K562 (cell line): ENCODE measurements at regions not wholly inside any gene's neighbourhood (a gene's known extent, or its start where the extent isn't known, plus 50 kb on each side); places are given as distances from the start of the nearest gene placed in this dataset.

Experiments
- ATAC-seq: fragments of 200-7000 bp; cut with Tn5 transposase; 3 replicates; pipeline ENCODE4 v1.9.1; 2020; ENCODE audit warnings: moderate library complexity
- BruUV-seq: library from RNA; stranded (reverse); fragments of 400-500 nt; replicated peaks from 2 replicates; lab custom pipeline; 2021; lab: Mats Ljungman, UMichigan
- CTCF ChIA-PET: fragments of 300-600 bp; formaldehyde crosslinking; extraction: SDS; loops from one replicate; lab custom pipeline; 2021; ENCODE audit warnings: low intra/inter-chr PET ratio; lab: Yijun Ruan, JAX
- POLR2A ChIA-PET: fragments of 300-600, 350-650 bp; sonication (Branson Sonifier 250); formaldehyde crosslinking; extraction: SDS; loops from one replicate; lab custom pipeline; 2021; ENCODE audit warnings: antibody characterized with exemption, inconsistent platforms; lab: Yijun Ruan, JAX
- DNase-seq, 4 experiments: peaks; one replicate each; pipeline versions ENCODE4 v3.0.0 to v3.0.0-alpha.2; 2011 to 2018; ENCODE audit warnings: low spot score in 3 of 4, mixed read lengths in 3 of 4; ENCODE audit errors: extremely low read depth in 1 of 4
- FAIRE-seq: peaks from 2 replicates; lab custom pipeline; 2011; peaks lifted over from hg19 to GRCh38; lab: Jason Lieb, UNC
- H2AFZ ChIP-seq: 2 replicates; pipeline ENCODE4 v1.6.0; 2011; ENCODE audit warnings: low read depth, low read length, control low read depth, inconsistent platforms
- H3K27ac ChIP-seq: fragments of 200-600 bp; 3 replicates; pipeline ENCODE4 v1.8.0; 2011; ENCODE audit warnings: low read depth, mild to moderate bottlenecking, control low read depth, inconsistent platforms, low read length, moderate library complexity, mixed read lengths; ENCODE audit errors: extremely low read depth
- H3K27me3 ChIP-seq, 2 experiments: fragments of 300-600 bp in 1 of 2; 2 replicates in 1 of 2; 3 replicates in 1 of 2; pipeline versions ENCODE4 v1.6.0 to v1.8.0; 2011; ENCODE audit warnings: inconsistent platforms in 2 of 2, low read length in 2 of 2, mild to moderate bottlenecking in 1 of 2, mixed read lengths in 1 of 2, moderate library complexity in 1 of 2; ENCODE audit not compliant: control insufficient read depth in 2 of 2, insufficient read depth in 2 of 2
- H3K36me3 ChIP-seq: fragments of 300-600 bp; 3 replicates; pipeline ENCODE4 v1.8.0; 2011; ENCODE audit warnings: mild to moderate bottlenecking, low read length, inconsistent platforms; ENCODE audit not compliant: control insufficient read depth, insufficient read depth
- H3K4me1 ChIP-seq, 2 experiments: fragments of 200-600 bp in 1 of 2; replicated peaks in 1 of 2; 2 replicates in 1 of 2; 3 replicates in 1 of 2; pipeline versions ENCODE4 v1.5.1 to v1.8.0; 2011; ENCODE audit warnings: inconsistent platforms in 2 of 2, low read length in 2 of 2, mild to moderate bottlenecking in 1 of 2, mixed read lengths in 1 of 2, moderate library complexity in 1 of 2; ENCODE audit not compliant: control insufficient read depth in 2 of 2, insufficient read depth in 2 of 2
- H3K4me2 ChIP-seq: 2 replicates; pipeline ENCODE4 v1.6.1; 2011; ENCODE audit warnings: low read length, control low read depth, inconsistent platforms, mixed read lengths; ENCODE audit not compliant: insufficient read depth
- H3K4me3 ChIP-seq: fragments of 200-600 bp; sonication (generic), shearing (Covaris generic); 2 replicates; pipeline ENCODE4 v1.5.1; 2016; ENCODE audit warnings: control low read depth, inconsistent platforms
- H3K79me2 ChIP-seq: fragments of 200-600 bp; 3 replicates; pipeline ENCODE4 v1.8.0; 2011; ENCODE audit warnings: low read length, inconsistent platforms; ENCODE audit not compliant: control insufficient read depth, insufficient read depth
- H3K9ac ChIP-seq, 2 experiments: 2 replicates each; pipeline versions ENCODE4 v1.6.0 to v1.6.1; 2011; ENCODE audit warnings: low read depth in 2 of 2, low read length in 2 of 2, control low read depth in 1 of 2, inconsistent platforms in 1 of 2, mild to moderate bottlenecking in 1 of 2, mixed read lengths in 1 of 2; ENCODE audit not compliant: insufficient read depth in 1 of 2
- H3K9me1 ChIP-seq: one replicate; pipeline ENCODE4 v1.6.0; 2011; ENCODE audit warnings: inconsistent platforms, mild to moderate bottlenecking, low read length, moderate library complexity; ENCODE audit not compliant: control insufficient read depth, insufficient read depth
- H3K9me3 ChIP-seq: replicated peaks from 2 replicates; pipeline ENCODE4 v1.5.1; 2011; ENCODE audit warnings: low read depth, low read length, inconsistent platforms; ENCODE audit not compliant: control insufficient read depth, insufficient read depth
- H4K20me1 ChIP-seq: replicated peaks from 2 replicates; pipeline ENCODE4 v1.6.1; 2011; ENCODE audit warnings: low read length, inconsistent platforms, mixed read lengths; ENCODE audit not compliant: control insufficient read depth, insufficient read depth
- BACH1 ChIP-seq: fragments of 200-800 bp; sonication (Bioruptor generic); IDR thresholded peaks from 2 replicates; pipeline ENCODE4 v1.6.1; 2016; ENCODE audit warnings: missing genetic modification characterization, missing compliant biosample characterization
- C11orf30 ChIP-seq: fragments of 450-650 bp; IDR thresholded peaks from 2 replicates; pipeline ENCODE4 v1.6.1; 2016; ENCODE audit warnings: low read depth, mild to moderate bottlenecking
- CBFA2T2 ChIP-seq: fragments of 450-650 bp; conservative IDR thresholded peaks from 2 replicates; pipeline ENCODE4 v1.6.1; 2017; ENCODE audit warnings: mild to moderate bottlenecking
- CREM ChIP-seq: IDR thresholded peaks from 2 replicates; pipeline ENCODE4 v1.6.1; 2014; ENCODE audit warnings: antibody characterized with exemption, low read depth
- FOSL1 ChIP-seq: fragments of 200-800 bp; sonication (Bioruptor generic); conservative IDR thresholded peaks from 2 replicates; pipeline ENCODE4 v1.6.1; 2016; ENCODE audit warnings: missing genetic modification characterization, missing compliant biosample characterization
- JUND ChIP-seq, 2 experiments: IDR thresholded peaks; 2 replicates in 1 of 2; 3 replicates in 1 of 2; pipeline ENCODE4 v1.6.1; 2011; ENCODE audit warnings: borderline replicate concordance in 2 of 2, low read depth in 2 of 2, low read length in 2 of 2, improper control_type of control experiment in 1 of 2, missing biosample characterization in 1 of 2, missing genetic modification characterization in 1 of 2, missing genetic modification reagents in 1 of 2
- MAFG ChIP-seq: fragments of 450-650 bp; conservative IDR thresholded peaks from 2 replicates; pipeline ENCODE4 v1.6.1; 2016; ENCODE audit warnings: missing genetic modification characterization, missing compliant biosample characterization
- MEIS2 ChIP-seq: fragments of 450-650 bp; IDR thresholded peaks from 2 replicates; pipeline ENCODE4 v1.6.1; 2014; ENCODE audit warnings: mild to moderate bottlenecking; ENCODE audit not compliant: partially characterized antibody
- NFIX ChIP-seq: fragments of 250-450 bp; sonication (Bioruptor Pico); IDR thresholded peaks from 2 replicates; pipeline ENCODE4 v1.4.0; 2020; ENCODE audit warnings: low read depth, mild to moderate bottlenecking, moderate library complexity
- NFYB ChIP-seq: IDR thresholded peaks from 2 replicates; pipeline ENCODE4 v1.6.1; 2011; ENCODE audit warnings: mild to moderate bottlenecking, moderate library complexity; ENCODE audit not compliant: insufficient read length; ENCODE audit errors: extremely low read depth
- PBX2 ChIP-seq, 2 experiments: IDR thresholded peaks in 1 of 2; conservative IDR thresholded peaks in 1 of 2; 2 replicates each; pipeline ENCODE4 v1.6.1; 2016; ENCODE audit warnings: low read depth in 2 of 2, mild to moderate bottlenecking in 1 of 2, missing compliant biosample characterization in 1 of 2, missing genetic modification characterization in 1 of 2, moderate library complexity in 1 of 2
- ZNF134 ChIP-seq: fragments of 250-450 bp; sonication (Bioruptor Pico); conservative IDR thresholded peaks from 2 replicates; pipeline ENCODE4 v1.4.0; 2020
- WGBS: fragments of 100-300 bp; shearing (Covaris generic); methylation state at CpG from one replicate; pipeline ENCODE4 v1.1.6; 2016; ENCODE audit warnings: low coverage, mixed read lengths; ENCODE audit not compliant: insufficient coverage; ENCODE audit errors: missing lambda C conversion rate; 5-methylcytosine and 5-hydroxymethylcytosine counted together
- in situ Hi-C: fragments of 300-500 bp; cut with MboI; formaldehyde crosslinking; loops from 4 replicates; pipeline ENCODE4 v1.15.0; 2018; ENCODE audit warnings: inconsistent platforms, mixed read lengths
- intact Hi-C: fragments of 100-400 bp; cut with micrococcal nuclease; formaldehyde crosslinking; loops from 2 replicates; pipeline ENCODE4 v1.14.2; 2022

- Histone ChIP-seq H3K27ac (no peak overlapping the region), H3K27me3 (peaks cover 30 to 35% of the 10 kb centered on the region in 2 experiments), H4K20me1 (no peaks in the 10 kb centered on the region), H3K9me1 (no peaks in the 10 kb centered on the region), H3K4me3 (no peak overlapping the region), H3K9ac (no peak overlapping the region), H3K4me1 (no peaks in the 10 kb centered on the region), H2AFZ (no peak overlapping the region), H3K79me2 (no peaks in the 10 kb centered on the region), H3K4me2 (no peak overlapping the region), H3K36me3 (no peaks in the 10 kb centered on the region), H3K9me3 (no peaks in the 10 kb centered on the region)
- in situ Hi-C loops (no loop called here), intact Hi-C loops (no loop called here)
- DNase-seq: no peak
- FAIRE-seq: no peak
- ChIA-PET POLR2A (interaction anchor here (1.4 kb wide), 1 partner anchor 9 kb away, joined by 3 read pairs; no protein-coding TSS in a partner anchor), CTCF (interaction anchor here (0.6 kb wide), 1 partner anchor 31 kb away, joined by 3 read pairs; no protein-coding TSS in a partner anchor)
- 0% methylated on average over 2 of the region's 2 CpGs for WGBS
- no TSS peak for BruUV-seq
- no peak for ATAC-seq
- TF ChIP-seq NFYB: no peak
- no peak for TF ChIP-seq CREM
Observed at GRCh38 chr21:34274001-34274400, 89.8 kb upstream of the KCNE2 start.

DNA sequence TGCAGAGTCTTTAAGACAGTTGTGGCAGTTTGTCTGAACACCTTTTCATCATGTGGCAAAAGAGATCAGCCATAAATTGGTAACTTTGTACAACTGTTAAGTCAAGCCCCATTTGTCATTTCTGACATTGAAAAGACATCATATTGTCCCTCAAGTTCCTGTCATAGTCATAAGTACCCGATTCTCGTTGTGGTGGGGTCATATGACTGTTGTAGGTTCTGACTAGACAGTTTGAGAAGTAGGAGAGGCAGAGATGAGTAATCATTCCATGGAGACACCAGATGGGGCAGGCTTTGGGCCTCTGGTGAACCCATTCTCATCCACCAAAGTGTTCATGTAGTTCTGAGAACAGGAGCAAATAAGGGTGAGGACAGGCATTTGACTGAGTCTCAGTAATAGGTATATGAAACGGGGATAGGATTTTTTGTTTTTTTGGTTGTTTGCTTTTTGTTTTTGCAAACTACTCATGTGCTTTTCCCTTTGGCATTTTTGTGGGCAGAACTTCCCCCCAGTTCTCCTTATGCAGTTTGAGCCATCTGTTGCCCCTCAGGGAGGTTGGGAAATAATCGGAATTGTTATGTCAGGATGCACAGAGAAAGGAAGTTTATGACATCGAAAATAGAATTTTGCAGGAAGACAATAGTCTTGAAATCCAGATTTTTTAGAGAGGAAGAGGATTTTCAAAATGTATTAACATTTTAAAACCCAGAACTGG, 86.9 kb upstream of the KCNE2 start:
- no peaks in the 10 kb centered on the region for H3K9me1 ChIP-seq
- peak in 1 of 4 experiments; percentile 5 for DNase-seq
- intact Hi-C loops: no loop called here
- ChIA-PET CTCF (no interaction called here), POLR2A (no interaction called here)
- ATAC-seq: no peak
- peaks cover 35 to 48% of the 10 kb centered on the region in 2 experiments for H3K27me3 ChIP-seq
- no TSS peak for BruUV-seq
- H3K27ac ChIP-seq: no peak overlapping the region
- FAIRE-seq: no peak
- H4K20me1 ChIP-seq: no peaks in the 10 kb centered on the region
- in situ Hi-C loops: no loop called here
- H3K79me2 ChIP-seq: no peaks in the 10 kb centered on the region
- H3K4me3 ChIP-seq: no peak overlapping the region
- no peaks in the 10 kb centered on the region for H3K9me3 ChIP-seq
- H3K4me1 ChIP-seq: no peaks in the 10 kb centered on the region
- no peak overlapping the region for H2AFZ ChIP-seq
- H3K4me2 ChIP-seq: no peak overlapping the region
- no peaks in the 10 kb centered on the region for H3K36me3 ChIP-seq
- no peak overlapping the region for H3K9ac ChIP-seq
- WGBS: 1% methylated on average over 5 of the region's 5 CpGs
- TF ChIP-seq PBX2 (CRISPR knock-in tag; IDR thresholded peaks at IDR 0.05; ENCODE audit: low read depth) (no peak), PBX2 (tag; conservative IDR thresholded peaks at IDR 0.05; ENCODE audit: low read depth) (peak; percentile 76), BACH1 (tag) (peak; percentile 72), FOSL1 (0 out of 2 replicates have a peak, but pooled peaks have one; percentile 46), JUND (IDR thresholded peaks at IDR 0.05; ENCODE audit: borderline replicate concordance, low read depth, low read length) (no peak), JUND (tag; IDR thresholded peaks at IDR 0.05; ENCODE audit: borderline replicate concordance, low read depth, low read length) (0 out of 3 replicates have a peak, but pooled peaks have one; percentile 11), MAFG (tag) (0 out of 2 replicates have a peak, but pooled peaks have one; percentile 22), CBFA2T2 (no peak), C11orf30 (peak; percentile 27; the same call in 1 of the 2 replicates), ZNF134 (CRISPR knock-in tag) (no peak), NFIX (CRISPR knock-in tag) (no peak), MEIS2 (peak; percentile 71)
